Natural killer cell treated with Interleukin-12 subunit alpha and Interleukin-12 subunit beta and Interleukin-15 and Interleukin-18, amount 100 ng/mL, for 72 hours (primary cell): ENCODE measurements at regions not wholly inside any gene's neighbourhood (a gene's known extent, or its start where the extent isn't known, plus 50 kb on each side); places are given as distances from the start of the nearest gene placed in this dataset.
"Not testable (repeated sequence)": the region's sequence is repeated elsewhere in the genome, so short reads cannot be mapped to it uniquely, and the experiment has no call there.

Source experiments
- ATAC-seq, 2 donors: fragments of 150-1000 bp; cut with Tn5 transposase in 1 of 2; sonication (Bioruptor Pico), chemical (Tn5 transposase) in 1 of 2; 2 replicates each; pipeline ENCODE4 v1.10.0; 2021
- DNase-seq: peaks from one replicate; pipeline ENCODE4 v3.0.0; 2022; ENCODE audit warnings: low spot score
- H3K27ac Mint-ChIP-seq, 2 donors: 1 replicate in 1 of 2; 2 replicates in 1 of 2; pipeline ENCODE4 v1.8.0; 2022; ENCODE audit warnings: mixed read lengths in 2 of 2, mild to moderate bottlenecking in 1 of 2, moderate library complexity in 1 of 2
- H3K27me3 Mint-ChIP-seq, 2 donors: 1 replicate in 1 of 2; 2 replicates in 1 of 2; pipeline ENCODE4 v1.8.0; 2022; ENCODE audit warnings: mixed read lengths in 2 of 2
- H3K36me3 Mint-ChIP-seq: one replicate; pipeline ENCODE4 v1.8.0; 2022; ENCODE audit warnings: mixed read lengths
- H3K4me1 Mint-ChIP-seq, 2 donors: 1 replicate in 1 of 2; 2 replicates in 1 of 2; pipeline ENCODE4 v1.8.0; 2022; ENCODE audit warnings: low read depth in 2 of 2, mixed read lengths in 2 of 2, mild to moderate bottlenecking in 1 of 2
- H3K4me3 Mint-ChIP-seq: one replicate; pipeline ENCODE4 v1.8.0; 2022; ENCODE audit warnings: mixed read lengths
- H3K9me3 Mint-ChIP-seq: 2 replicates; pipeline ENCODE4 v1.8.0; 2022; ENCODE audit warnings: mixed read lengths

DNA sequence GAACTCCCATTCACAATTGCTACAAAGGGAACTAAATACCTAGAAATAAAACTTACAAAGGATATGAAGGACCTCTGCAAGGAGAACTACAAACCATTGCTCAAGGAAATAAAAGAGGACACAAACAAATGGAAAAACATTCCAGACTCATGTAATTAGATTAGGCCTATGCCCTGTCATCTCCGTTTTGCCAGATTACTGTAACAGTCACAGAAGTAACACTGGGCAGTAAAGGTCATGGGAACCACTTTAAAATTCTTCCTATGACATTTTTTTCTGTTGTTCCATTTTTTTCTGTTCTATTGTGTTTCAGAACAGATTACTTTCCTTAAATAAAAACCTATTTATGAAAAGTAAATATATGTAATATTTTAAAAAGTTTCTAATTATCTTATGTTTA, 199.4 kb upstream of the CENPE start:
- Mint-ChIP-seq H3K27ac (no peak overlapping the region), H3K27me3 (no peaks in the 10 kb centered on the region), H3K4me1 (no peaks in the 10 kb centered on the region), H3K4me3 (no peak overlapping the region), H3K36me3 (no peaks in the 10 kb centered on the region), H3K9me3 (peaks cover 7% of the 10 kb centered on the region)
- DNase-seq (no peak), ATAC-seq (no peak)

DNA sequence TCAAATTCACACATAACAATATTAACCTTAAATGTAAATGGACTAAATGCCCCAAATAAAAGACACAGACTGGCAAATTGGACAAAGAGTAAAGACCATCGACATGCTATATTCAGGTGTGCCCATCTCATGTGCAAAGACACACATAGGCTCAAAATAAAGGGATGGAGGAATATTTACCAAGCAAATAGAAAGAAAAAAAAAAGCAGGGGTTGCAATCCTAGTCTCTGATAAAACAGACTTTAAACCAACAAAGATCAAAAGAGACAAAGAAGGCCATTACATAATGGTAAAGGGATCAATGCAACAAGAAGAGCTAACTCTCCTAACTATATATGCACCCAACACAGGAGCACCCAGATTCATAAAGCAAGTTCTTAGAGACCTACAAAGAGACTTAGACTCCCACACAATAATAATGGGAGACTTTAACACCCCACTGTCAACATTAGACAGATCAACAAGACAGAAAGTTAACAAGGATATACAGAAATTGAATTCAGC, 189.4 kb upstream of the CENPE start:
- not testable (repeated sequence) for H3K36me3 Mint-ChIP-seq, H3K27me3 Mint-ChIP-seq, H3K4me1 Mint-ChIP-seq, H3K27ac Mint-ChIP-seq, DNase-seq, ATAC-seq, H3K4me3 Mint-ChIP-seq
- peaks cover 25% of the 10 kb centered on the region for H3K9me3 Mint-ChIP-seq

DNA sequence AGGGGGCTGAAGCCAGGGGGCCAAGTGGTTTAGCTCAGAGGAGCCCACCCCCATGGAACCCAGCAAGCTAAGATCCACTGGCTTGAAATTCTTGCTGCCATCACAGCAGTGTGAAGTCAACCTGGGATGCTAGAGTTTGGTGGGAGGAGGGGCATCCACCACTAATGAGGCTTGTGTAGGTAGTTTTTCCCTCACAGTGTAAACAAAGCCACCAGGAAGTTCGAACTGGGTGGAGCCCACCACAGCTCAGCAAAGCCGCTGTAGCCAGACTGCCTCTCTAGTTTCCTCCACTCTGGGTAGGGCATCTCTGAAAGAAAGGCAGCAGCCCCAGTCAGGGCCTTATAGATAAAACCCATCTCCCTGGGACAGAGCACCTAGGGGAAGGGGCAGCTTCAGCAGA, 187.4 kb upstream of the CENPE start:
- H3K4me3 Mint-ChIP-seq, H3K27me3 Mint-ChIP-seq, H3K4me1 Mint-ChIP-seq, H3K27ac Mint-ChIP-seq, DNase-seq, H3K36me3 Mint-ChIP-seq, ATAC-seq: not testable (repeated sequence)
- peaks cover 30% of the 10 kb centered on the region for H3K9me3 Mint-ChIP-seq

DNA sequence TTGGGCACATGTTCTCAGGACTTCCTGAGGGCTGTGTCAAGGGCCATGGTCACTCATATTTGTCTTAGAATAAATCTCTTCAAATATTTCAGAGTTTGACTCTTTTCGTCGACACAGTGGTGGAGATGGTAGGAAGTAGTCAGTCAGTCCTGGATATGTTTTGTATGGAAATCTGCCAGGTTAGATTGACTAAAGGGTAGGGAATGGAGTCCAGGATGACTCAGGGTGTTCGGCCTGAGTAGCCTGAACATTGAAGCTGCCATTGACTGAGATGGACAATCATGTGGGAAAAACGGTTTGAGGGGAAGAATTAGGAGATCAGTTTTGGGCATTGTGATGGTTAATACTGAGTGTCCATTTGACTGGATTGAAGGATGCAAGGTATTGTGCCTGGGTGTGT, 177.1 kb upstream of the CENPE start:
- DNase-seq, result no peak
- no peak overlapping the region for H3K27ac Mint-ChIP-seq

DNA sequence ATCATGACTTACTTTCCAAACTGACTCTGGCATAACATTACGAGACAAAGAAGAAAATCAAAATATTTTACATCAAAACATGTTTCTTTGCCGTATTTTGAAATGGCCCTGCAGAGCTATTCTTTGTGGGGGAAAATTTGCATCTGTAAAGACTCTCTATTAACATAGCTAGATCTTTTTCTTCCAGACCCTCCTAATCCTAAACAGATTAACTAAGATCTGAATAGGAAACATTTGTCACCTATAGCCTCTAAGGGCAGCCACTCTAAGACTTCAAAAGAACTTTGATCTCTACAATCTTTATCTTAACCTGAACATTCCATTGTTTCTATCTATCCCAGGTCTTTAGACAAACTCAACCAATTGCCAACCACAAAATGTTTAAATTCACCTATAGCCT, 176.6 kb upstream of the CENPE start:
- H3K27ac Mint-ChIP-seq, result no peak overlapping the region
- peaks cover 4% of the 10 kb centered on the region for H3K9me3 Mint-ChIP-seq
- H3K4me3 Mint-ChIP-seq, result no peak overlapping the region
- no peak for DNase-seq
- no peaks in the 10 kb centered on the region for H3K4me1 Mint-ChIP-seq
- H3K36me3 Mint-ChIP-seq, result no peaks in the 10 kb centered on the region
- ATAC-seq, result no peak
- H3K27me3 Mint-ChIP-seq, result no peaks in the 10 kb centered on the region

More for the DNA sequence above, 177.1 kb upstream of the CENPE start:
- no peaks in the 10 kb centered on the region for H3K36me3 Mint-ChIP-seq
- no peaks in the 10 kb centered on the region for H3K27me3 Mint-ChIP-seq
- peaks cover 7% of the 10 kb centered on the region for H3K9me3 Mint-ChIP-seq
- H3K4me1 Mint-ChIP-seq, result no peaks in the 10 kb centered on the region
- H3K4me3 Mint-ChIP-seq, result no peak overlapping the region
- no peak for ATAC-seq

DNA sequence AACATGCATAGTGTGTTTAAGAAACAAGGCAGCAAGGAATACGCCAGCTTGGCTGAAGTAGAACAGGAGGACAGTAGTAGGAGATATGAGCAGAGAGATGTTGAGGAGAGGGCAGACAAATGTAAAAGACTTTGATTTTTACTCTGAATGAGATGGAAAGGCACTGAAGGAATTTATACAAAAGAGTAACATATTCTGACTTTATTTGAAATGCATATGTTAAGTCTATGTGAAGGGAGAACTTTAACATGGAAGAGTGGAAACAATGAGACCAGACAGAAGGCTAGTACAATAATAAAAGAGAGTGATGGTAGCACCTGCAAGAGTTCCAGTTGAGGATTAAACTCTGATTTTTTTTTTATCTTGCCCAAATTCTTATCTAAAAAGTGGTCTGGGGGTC, 176.2 kb upstream of the CENPE start:
- H3K36me3 Mint-ChIP-seq, result no peaks in the 10 kb centered on the region
- ATAC-seq (no peak), DNase-seq (no peak)
- no peaks in the 10 kb centered on the region for H3K27me3 Mint-ChIP-seq
- peaks cover 4% of the 10 kb centered on the region for H3K9me3 Mint-ChIP-seq
- no peak overlapping the region for H3K4me3 Mint-ChIP-seq
- H3K4me1 Mint-ChIP-seq, result no peaks in the 10 kb centered on the region
- no peak overlapping the region for H3K27ac Mint-ChIP-seq

DNA sequence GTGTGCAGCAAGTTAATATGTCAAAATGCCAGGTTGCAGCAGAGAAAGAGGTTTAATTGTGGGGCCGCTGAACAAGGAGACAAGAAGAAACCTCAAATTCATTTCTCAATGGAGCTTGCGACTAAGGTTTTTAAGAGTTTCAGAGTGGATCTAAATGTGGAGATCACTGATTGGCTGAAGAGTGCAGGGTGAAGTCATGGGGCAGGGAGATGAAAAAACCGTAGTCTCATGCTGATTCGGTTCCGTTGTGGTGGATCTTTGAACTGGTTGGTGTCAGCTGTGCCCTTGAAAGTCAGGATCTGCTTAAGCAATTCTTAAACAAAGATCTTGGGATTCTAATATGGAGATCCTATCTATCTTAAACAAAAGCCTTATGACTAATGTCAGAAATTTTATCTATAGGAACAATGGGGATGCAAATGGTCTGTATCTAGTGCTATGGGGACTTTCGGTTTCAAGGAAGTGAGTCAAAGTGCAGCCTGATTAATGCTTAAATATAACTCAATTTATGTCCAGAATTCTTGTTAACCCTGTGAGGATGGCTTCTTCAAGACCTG, 173.9 kb upstream of the CENPE start:
- Mint-ChIP-seq H3K36me3 (no peaks in the 10 kb centered on the region), H3K27me3 (no peaks in the 10 kb centered on the region), H3K4me1 (no peaks in the 10 kb centered on the region), H3K27ac (no peak overlapping the region), H3K9me3 (peaks cover 7% of the 10 kb centered on the region), H3K4me3 (no peak overlapping the region)
- ATAC-seq, result no peak
- no peak for DNase-seq

DNA sequence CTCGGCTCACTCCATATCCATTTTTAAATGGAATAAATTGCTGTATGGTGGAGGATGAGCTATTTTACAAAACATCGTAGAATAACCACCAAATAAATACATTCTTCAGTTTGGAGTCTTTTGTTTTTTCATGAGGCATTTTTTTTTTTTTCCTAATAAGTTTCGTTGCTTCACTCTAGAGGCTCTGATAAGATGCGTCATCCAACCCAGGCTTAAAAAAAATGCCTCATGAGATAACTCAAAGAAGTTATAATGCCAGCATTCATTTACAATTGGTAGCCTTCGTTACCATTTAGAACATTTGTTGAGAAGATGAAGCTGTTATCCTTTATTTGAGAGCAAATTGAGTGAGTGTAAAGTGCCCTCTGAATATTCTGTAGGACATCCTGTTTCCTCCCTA, 172.2 kb upstream of the CENPE start:
- DNase-seq (no peak), ATAC-seq (no peak)
- Mint-ChIP-seq H3K4me1 (no peaks in the 10 kb centered on the region), H3K4me3 (no peak overlapping the region), H3K27ac (no peak overlapping the region), H3K36me3 (no peaks in the 10 kb centered on the region), H3K27me3 (no peaks in the 10 kb centered on the region), H3K9me3 (peaks cover 7% of the 10 kb centered on the region)

DNA sequence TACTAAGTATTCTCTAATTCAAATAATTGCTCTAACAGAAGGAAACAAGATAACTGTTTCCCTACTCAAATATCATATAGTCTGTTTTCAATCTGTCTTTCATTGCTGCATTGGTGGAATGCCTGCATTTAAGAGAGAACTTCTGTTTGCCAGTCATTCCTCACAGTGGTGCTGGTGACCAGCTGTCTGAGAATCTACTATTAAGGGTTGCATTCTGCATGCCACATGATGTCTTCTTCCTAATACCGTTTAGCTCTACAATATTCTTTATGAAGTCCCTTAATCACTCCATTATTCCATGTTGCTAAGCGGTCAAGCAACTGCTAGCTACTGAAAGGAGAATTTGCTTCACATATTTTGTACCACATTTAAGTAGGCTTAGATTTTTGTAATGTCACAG, 167.1 kb upstream of the CENPE start:
- Mint-ChIP-seq H3K4me1 (no peaks in the 10 kb centered on the region), H3K27ac (no peak overlapping the region), H3K36me3 (no peaks in the 10 kb centered on the region), H3K9me3 (peaks cover 16% of the 10 kb centered on the region), H3K4me3 (no peak overlapping the region), H3K27me3 (no peaks in the 10 kb centered on the region)
- ATAC-seq (no peak), DNase-seq (no peak)

DNA sequence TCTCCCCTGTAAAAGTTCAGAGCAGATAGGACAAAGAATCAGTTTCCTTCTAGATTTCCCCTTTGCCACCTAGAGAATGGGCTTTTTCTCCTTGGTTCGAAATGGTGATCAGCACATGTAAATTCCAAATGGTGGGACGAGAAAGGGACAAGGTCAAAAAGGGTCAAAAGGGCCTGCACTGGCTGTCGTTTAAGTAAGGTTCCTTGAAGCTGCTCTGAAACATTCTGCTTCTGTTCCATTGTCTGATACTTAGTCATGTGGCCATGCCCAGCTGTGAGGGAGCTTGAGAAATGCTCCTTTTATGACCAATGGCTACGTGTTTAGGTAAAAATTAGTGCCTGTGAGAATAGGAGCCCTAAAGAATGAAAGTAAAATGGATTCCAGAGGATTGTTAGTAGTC, 165.9 kb upstream of the CENPE start:
- Mint-ChIP-seq H3K27me3 (no peaks in the 10 kb centered on the region), H3K4me3 (no peak overlapping the region), H3K9me3 (peaks cover 22% of the 10 kb centered on the region), H3K4me1 (no peaks in the 10 kb centered on the region), H3K36me3 (peaks cover 4% of the 10 kb centered on the region), H3K27ac (no peak overlapping the region)
- DNase-seq (no peak), ATAC-seq (no peak)

DNA sequence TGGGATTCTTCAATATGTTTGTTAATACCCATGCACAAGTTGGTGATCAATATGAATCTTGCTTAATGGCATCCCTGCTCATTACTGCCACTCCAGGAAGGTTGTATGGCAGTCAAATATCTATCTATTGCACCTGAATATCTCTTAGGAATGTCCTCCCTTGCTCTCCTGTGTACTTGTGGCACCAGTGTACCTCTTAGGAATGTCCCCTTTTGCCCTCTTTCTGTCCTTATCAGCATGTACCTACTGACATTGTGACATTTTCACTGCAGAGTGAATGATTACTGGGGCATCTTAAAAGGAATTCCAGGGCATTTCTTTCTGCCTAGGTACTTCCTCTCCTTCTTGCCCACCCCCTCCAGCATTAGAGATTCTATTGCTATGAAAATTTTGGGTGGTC, 163.8 kb upstream of the CENPE start:
- H3K9me3 Mint-ChIP-seq, result peaks cover 21% of the 10 kb centered on the region
- H3K36me3 Mint-ChIP-seq, result peaks cover 4% of the 10 kb centered on the region
- no peak overlapping the region for H3K4me3 Mint-ChIP-seq

DNA sequence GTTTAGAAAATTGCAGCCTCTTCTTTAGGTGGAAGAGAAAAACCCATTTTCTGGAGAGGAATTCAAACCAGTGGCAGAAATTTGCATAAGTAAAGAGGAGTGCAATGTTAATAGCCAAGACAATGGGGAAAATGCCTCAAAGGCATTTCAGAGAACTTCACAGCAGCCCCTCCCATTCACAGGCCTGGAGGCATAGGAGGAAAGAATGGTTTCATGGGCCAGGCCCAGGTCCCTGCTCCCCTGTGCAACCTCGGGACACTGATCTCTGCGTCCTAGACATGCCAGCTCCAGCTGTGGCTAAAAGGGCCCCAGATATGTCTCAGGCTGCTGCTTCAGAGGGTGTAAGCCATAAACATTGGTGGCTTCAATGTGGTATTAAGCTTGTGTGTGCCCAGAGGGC, 161.8 kb upstream of the CENPE start:
- DNase-seq, result no peak
- no peak for ATAC-seq
- Mint-ChIP-seq H3K4me1 (no peaks in the 10 kb centered on the region), H3K27ac (no peak overlapping the region), H3K27me3 (no peaks in the 10 kb centered on the region), H3K9me3 (peaks cover 26% of the 10 kb centered on the region), H3K36me3 (peaks cover 4% of the 10 kb centered on the region), H3K4me3 (no peak overlapping the region)

More for the DNA sequence above, 163.8 kb upstream of the CENPE start:
- no peak for ATAC-seq
- no peak for DNase-seq
- Mint-ChIP-seq H3K27ac (no peak overlapping the region), H3K27me3 (no peaks in the 10 kb centered on the region), H3K4me1 (no peaks in the 10 kb centered on the region)

DNA sequence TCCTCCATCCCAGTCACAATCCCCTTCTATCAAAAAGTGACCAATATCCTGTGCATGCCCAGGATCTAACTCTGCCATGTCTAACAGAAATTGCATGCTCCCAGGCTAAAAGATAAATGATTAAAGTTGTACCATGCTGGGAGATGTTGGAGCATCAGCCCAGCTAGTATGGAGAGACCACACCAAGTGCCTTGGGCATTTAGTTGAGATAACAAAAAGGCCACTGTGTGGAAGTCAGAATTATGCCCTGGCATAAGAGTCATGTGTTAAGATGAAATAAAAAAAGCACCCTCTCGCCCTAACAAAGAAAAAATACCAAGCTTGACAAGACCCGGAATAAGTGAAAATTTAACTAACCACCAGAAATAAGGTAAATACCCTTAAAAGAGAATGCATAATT, 155.9 kb upstream of the CENPE start:
- no peaks in the 10 kb centered on the region for H3K27me3 Mint-ChIP-seq
- no peaks in the 10 kb centered on the region for H3K4me1 Mint-ChIP-seq
- H3K36me3 Mint-ChIP-seq, result no peaks in the 10 kb centered on the region

DNA sequence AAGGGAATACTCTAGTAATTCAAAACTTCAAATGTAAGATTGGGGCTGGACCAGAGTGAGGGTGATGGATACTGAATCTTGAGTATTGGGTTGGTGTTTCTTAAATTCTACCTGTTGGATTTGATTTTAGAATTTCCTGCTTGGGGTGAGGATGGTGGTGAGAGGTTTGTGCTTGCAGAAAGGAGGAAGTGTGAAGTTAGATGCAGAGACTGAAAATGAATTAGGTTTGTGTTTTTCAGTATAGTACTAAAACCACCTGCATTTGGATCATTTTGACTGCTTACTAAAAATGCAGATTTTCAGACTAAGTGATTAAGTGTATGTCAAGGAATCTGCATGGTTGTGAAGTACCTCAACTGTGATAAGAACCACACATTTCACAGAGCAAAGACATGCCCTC, 131.5 kb upstream of the CENPE start:
- Mint-ChIP-seq H3K9me3 (peaks cover 13% of the 10 kb centered on the region), H3K36me3 (no peaks in the 10 kb centered on the region), H3K27me3 (no peaks in the 10 kb centered on the region), H3K4me3 (no peak overlapping the region), H3K27ac (no peak overlapping the region), H3K4me1 (no peaks in the 10 kb centered on the region)
- DNase-seq (no peak), ATAC-seq (no peak)

More for the DNA sequence above, 155.9 kb upstream of the CENPE start:
- ATAC-seq, result no peak
- no peak for DNase-seq
- Mint-ChIP-seq H3K9me3 (peaks cover 6% of the 10 kb centered on the region), H3K27ac (no peak overlapping the region), H3K4me3 (no peak overlapping the region)

DNA sequence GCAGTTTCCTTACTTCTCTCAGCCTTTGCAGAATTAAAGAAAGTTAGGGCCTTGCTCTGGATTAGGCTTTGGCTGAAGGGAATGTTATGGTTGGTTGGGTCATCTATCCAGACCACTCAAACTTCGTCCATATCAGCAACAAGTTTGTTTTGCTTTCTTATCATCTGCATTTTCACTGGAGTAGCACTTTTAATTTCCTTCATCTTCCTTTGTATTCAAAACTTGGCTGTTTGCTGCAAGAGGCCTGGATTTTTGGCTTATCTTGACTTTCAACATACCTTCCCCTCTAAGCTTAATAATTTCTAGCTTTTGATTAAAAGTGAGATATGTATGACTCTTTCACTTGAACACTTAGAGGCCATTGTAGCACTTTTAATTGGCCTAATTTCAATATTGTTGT, 126.7 kb upstream of the CENPE start:
- Mint-ChIP-seq H3K4me1 (no peaks in the 10 kb centered on the region), H3K27ac (no peak overlapping the region), H3K9me3 (peaks cover 11% of the 10 kb centered on the region), H3K27me3 (no peaks in the 10 kb centered on the region), H3K4me3 (no peak overlapping the region), H3K36me3 (no peaks in the 10 kb centered on the region)
- ATAC-seq (no peak), DNase-seq (no peak)
